ENCODE measurements at regions not wholly inside any gene's neighbourhood (a gene's known extent, or its start where the extent isn't known, plus 50 kb on each side); places are given as distances from the start of the nearest gene placed in this dataset.

GRCh38 chr5:158174918-158175851 is 316.2 kb upstream of the CLINT1 start:
- DNase-seq: peak; percentile 16

- no peak for DNase-seq
These were observed 315.1 kb upstream of the CLINT1 start for GRCh38 chr5:158174026-158174425.

DNA sequence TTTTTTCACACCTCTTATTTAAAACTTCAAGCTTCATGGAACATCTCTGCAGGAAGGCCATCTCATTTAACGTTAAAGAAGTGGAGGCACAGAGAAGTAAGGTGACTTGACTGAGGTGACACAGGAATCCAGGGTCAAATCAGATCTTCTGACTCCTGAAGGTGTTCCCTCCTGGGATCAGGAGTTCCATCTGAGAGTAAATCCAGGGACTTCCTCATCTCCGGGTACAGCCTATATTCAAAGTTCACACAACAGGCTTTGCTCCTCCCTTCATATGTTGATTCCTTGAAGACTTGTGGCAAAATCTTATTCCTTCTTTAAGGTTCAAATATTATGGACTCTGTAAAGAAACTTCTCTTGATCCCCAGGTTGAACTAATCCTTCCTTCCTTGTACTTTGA is 313.1 kb upstream of the CLINT1 start:
- no peak for DNase-seq

DNA sequence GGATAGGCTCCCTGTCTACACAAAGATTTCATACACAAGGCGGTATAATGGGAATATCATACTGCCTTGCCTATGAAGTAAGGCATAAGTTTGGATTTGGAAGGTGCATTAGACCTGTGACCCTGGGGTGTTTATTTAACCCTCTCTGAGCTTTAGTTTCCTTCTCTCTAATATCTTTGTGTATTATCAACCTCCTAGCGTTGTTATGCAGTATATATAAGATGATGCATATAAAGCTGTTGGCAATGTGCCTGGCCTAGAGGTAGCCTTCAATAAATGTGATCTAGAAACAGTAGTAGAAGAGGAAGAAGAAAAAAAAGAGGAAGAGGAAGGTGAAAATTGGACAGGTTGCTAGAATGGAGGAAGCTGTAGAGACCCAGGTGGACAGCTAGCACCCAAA is 311.6 kb upstream of the CLINT1 start:
- no peak for DNase-seq

DNA sequence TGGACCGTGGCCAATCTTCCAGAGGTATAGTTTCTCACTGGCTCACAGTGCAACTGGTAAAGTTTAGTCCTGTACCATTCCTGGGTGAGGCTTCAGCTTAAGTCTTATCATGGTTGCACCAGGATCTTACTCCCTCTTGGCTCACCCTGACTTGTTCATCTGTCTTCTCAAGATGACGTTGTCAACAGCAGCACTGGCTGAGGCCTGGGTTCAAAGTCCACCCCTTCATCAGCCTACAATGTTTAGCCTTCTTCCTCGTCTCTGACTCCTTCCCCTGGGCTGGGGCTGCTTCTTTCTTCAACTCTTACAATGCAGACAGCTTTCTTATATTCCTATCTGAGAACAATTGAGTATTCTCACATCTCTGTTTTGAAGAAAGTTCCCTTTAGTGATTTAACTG is 311.1 kb upstream of the CLINT1 start:
- no peak for DNase-seq

GRCh38 chr5:158166424-158166823 is 307.5 kb upstream of the CLINT1 start:
- DNase-seq: no peak

DNA sequence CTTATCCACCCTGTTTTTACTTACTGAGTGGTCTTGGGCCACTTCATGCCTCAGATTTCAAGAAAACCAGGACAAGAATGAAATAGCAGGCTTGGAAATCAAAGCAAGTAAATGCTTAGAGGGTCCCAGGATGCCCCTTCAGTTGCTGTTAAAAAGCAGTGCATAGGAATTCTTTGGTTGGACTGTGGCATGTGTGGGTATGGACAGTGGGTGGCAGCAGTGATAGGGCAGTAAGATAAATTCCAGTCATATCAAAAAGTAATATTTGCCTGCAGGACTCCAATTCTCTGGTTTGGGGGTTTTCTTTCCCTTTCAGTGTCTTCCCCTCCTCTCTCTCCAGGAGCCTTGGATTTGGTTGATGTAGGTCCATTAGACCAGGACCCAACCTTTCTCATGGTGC is 306.7 kb upstream of the CLINT1 start:
- no peak for DNase-seq

DNA sequence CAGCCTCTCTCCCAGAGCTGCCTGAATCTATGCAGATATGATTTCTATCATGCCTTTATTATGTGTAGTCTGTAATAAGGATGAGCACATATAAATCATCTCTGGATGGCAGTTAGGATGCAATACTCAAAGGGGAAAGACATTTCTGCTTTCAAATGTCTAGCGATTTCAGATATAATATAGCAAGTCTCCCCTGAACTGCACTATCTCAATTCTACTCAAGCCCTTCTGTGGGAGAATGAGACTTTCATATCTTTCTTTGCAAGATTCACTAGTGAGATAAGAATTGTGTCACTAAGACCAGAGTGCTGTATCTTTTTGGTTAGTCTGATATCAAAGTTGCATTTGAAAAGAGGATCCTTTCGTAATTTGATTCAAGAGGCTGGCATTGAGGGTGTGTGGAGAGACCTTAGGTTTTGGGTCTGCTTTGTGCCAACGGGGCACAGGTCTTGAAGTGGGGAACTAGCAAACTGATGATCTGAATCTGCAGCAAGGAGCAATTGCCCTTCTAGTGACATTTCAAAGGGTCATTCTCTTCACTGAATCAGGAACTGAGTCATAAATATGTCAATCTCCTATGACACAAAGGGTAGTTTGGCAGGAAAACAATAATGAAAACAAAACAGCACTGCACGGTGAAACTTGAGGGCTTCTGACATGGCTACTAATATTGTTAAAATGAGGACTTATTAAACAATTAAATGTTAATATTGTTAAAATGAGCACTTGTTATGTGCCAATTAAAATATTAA is 305.5 kb upstream of the CLINT1 start:
- DNase-seq: no peak

DNA sequence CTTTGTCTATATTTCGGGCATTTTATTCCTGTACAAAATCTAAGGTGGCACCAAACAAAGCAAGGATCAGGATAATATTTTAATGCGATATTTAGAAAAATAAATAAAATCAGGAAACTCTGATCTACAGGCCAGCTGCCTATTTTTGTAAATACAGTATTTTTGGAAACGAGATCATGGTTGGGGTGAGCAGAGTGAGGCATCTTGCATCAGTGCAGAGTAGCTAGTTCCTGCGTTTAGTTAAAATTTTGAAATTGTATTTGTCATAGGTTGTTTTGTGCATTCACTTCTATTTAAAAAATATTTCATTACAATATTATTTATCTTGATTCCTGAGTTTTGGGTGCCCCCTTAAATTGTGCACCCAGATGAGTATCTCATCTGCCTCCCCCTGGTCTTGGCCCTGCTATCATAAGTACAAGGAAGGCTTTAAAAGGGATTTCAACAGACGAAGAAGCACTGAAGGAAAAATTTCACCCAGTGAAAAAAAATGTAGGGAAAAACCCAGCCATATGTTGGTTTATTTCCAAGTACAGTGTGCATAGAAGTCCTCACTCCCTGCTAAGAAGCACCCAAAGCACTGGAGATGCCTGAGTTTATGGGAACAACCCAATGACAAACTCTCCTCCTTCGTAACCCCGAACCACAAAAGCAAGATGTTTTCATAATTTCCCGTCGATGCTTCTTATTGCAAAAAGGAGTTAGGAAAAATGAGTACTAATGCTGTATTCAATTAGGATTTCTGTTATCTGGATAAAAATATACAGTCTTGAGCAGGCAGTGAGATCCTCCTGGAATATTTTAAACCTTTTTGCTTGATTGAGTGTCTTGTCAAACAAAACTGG is 304.7 kb upstream of the CLINT1 start:
- DNase-seq: no peak

GRCh38 chr5:158162479-158163034 is 303.6 kb upstream of the CLINT1 start:
- DNase-seq: peak; percentile 11

GRCh38 chr5:158162026-158162425 is 303.1 kb upstream of the CLINT1 start:
- no peak for DNase-seq

GRCh38 chr5:158159621-158160020 is 300.7 kb upstream of the CLINT1 start:
- no peak for DNase-seq

GRCh38 chr5:158155811-158156505 is 297.0 kb upstream of the CLINT1 start:
- DNase-seq: no peak

DNA sequence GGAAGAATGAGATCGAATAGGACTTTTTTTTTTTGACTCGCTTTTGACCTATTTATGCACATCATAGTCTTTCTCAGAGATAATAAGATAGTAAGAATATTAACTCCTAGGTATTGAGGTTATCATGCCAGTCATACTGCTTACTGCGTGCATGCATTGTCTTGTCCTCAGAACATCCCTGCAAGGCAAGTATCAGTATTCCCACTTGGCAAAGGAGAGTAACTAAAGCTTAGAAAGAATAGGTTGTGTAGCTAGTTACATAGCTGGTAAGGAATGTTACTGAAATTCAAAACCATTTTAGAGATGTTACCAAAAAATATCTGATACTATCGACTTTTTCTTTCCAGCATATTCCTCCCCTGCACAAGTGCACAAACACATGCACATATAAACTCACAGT is 296.1 kb upstream of the CLINT1 start:
- DNase-seq: no peak

GRCh38 chr5:158154226-158155005 is 295.5 kb upstream of the CLINT1 start:
- no peak for DNase-seq

GRCh38 chr5:158153508-158153907 is 294.6 kb upstream of the CLINT1 start:
- DNase-seq: no peak

DNA sequence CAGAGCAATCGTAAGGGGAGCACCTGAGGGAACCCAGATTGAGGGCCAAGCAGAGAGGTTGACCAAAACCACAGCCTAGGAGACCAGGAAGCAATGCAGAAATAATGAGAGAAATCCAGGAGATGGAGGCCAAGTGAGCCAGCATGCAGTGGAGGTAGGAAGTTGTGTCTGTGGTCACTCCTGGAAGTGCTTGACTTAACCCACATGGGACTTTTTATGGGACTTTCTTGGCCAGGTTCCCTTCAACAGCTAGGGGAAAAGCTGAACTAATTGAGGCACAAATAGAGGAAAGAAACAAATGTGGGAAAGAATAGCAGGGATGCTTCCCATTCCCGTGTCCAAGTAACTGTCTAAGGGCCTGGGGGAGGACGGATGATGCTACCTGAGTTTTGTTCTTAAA is 293.2 kb upstream of the CLINT1 start:
- DNase-seq: no peak

DNA sequence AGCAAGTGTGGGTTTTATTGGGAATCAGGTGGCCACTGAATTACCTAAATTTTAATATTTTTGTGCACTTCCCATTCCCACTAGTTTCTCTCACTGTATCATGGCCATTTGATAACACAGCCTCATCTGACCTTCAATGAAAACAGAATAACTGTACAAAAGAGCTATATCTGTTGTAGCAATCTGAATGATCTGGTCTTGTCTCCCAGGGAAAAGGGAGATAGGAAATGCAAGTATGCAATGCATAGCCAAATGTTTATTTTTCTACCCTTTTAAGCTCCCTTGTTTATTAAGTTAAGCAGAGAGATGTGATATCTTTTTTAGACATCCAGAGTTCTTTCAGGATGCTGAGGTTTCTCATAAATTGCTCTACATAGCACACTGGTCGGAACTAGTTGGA is 288.3 kb upstream of the CLINT1 start:
- DNase-seq: no peak

DNA sequence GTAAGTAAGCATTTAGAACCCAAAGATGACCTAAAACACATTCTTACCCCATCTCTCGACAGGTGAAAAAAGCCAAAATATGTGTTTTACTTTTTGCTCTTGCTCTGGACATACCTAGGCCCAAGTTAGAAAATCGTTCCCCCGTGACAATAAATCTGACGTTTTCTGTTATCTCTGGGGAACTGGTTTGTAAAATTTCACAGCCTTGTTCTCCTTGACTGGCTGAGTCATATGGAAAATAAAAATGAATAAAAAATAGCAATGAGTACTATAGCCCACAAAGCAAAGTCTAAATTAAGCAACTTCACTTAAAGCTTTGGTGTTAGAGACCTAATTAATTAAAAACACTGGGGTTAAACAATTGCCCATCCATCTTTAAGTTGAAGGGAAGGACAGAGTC is 286.9 kb upstream of the CLINT1 start:
- DNase-seq: no peak

GRCh38 chr5:158143081-158143480 is 284.1 kb upstream of the CLINT1 start:
- DNase-seq: no peak

GRCh38 chr5:158142156-158142555 is 283.2 kb upstream of the CLINT1 start:
- DNase-seq: no peak
